ENCODE measurements at regions not wholly inside any gene's neighbourhood (a gene's known extent, or its start where the extent isn't known, plus 50 kb on each side); places are given as distances from the start of the nearest gene placed in this dataset.

- Histone ChIP-seq H3K4me1 (peaks cover 8% of the 10 kb centered on the region), H3K36me3 (replicated peaks in 1 of 2; ENCODE audit: insufficient read depth in 1 of 2, low read depth in 2 of 2) (no peaks in the 10 kb centered on the region), H3K27me3 (no peaks in the 10 kb centered on the region), H3K4me3 (no peak overlapping the region), H3K27ac (no peak overlapping the region), H3K9me3 (no peaks in the 10 kb centered on the region)
- intact Hi-C loops (cut with DNase I): no loop called here
- TF ChIP-seq POLR2A (IDR thresholded peaks at IDR 0.05) (no peak), CTCF (IDR thresholded peaks at IDR 0.05) (no peak)
- DNase-seq (peak in 1 of 4 donors; percentile 47), ATAC-seq (peak; percentile 52)
- 74 to 79% methylated on average over 6 to 7 of the region's 7 CpGs for WGBS, 2 donors
Observed at GRCh38 chrX:13250826-13251580, 68.8 kb downstream of the ATXN3L start.

- H3K27me3 ChIP-seq: no peaks in the 10 kb centered on the region
- no peak overlapping the region for H3K27ac ChIP-seq
- no peaks in the 10 kb centered on the region for H3K36me3 ChIP-seq (replicated peaks in 1 of 2; ENCODE audit: insufficient read depth in 1 of 2, low read depth in 2 of 2)
- intact Hi-C loops (cut with DNase I): no loop called here
- H3K4me3 ChIP-seq: no peak overlapping the region
- no peaks in the 10 kb centered on the region for H3K9me3 ChIP-seq
- 49 to 51% methylated on average over 9 of the region's 9 CpGs for WGBS, 2 donors
- TF ChIP-seq POLR2A (IDR thresholded peaks at IDR 0.05) (no peak), CTCF (IDR thresholded peaks at IDR 0.05) (no peak)
- H3K4me1 ChIP-seq: no peaks in the 10 kb centered on the region
- no peak for DNase-seq
- no peak for ATAC-seq
Observed at GRCh38 chrX:13248867-13249486, 70.9 kb downstream of the ATXN3L start.

GRCh38 chrX:13239272-13239671 lies 80.6 kb downstream of the ATXN3L start:
- Histone ChIP-seq H3K9me3 (no peaks in the 10 kb centered on the region), H3K27me3 (no peaks in the 10 kb centered on the region), H3K27ac (no peak overlapping the region)

GRCh38 chrX:13235930-13236329 lies 83.9 kb downstream of the ATXN3L start:
- intact Hi-C loops (cut with DNase I): no loop called here
- H3K27ac ChIP-seq: no peak overlapping the region
- TF ChIP-seq POLR2A (IDR thresholded peaks at IDR 0.05) (no peak), CTCF (IDR thresholded peaks at IDR 0.05) (no peak)
- H3K27me3 ChIP-seq: no peaks in the 10 kb centered on the region
- no peak overlapping the region for H3K4me3 ChIP-seq
- H3K36me3 ChIP-seq (replicated peaks in 1 of 2; ENCODE audit: insufficient read depth in 1 of 2, low read depth in 2 of 2): no peaks in the 10 kb centered on the region
- H3K4me1 ChIP-seq: no peaks in the 10 kb centered on the region
- WGBS, 2 donors: 27 to 59% methylated on average over 1 of the region's 1 CpG
- DNase-seq (no peak), ATAC-seq (no peak)
- H3K9me3 ChIP-seq: no peaks in the 10 kb centered on the region

More at GRCh38 chrX:13239272-13239671, 80.6 kb downstream of the ATXN3L start:
- Histone ChIP-seq H3K36me3 (replicated peaks in 1 of 2; ENCODE audit: insufficient read depth in 1 of 2, low read depth in 2 of 2) (no peaks in the 10 kb centered on the region), H3K4me1 (no peaks in the 10 kb centered on the region), H3K4me3 (no peak overlapping the region)
- ATAC-seq (no peak), DNase-seq (peak in 1 of 4 donors; percentile 11)
- WGBS, 2 donors: 66 to 88% methylated on average over 5 of the region's 5 CpGs
- TF ChIP-seq POLR2A (IDR thresholded peaks at IDR 0.05) (no peak), CTCF (IDR thresholded peaks at IDR 0.05) (no peak)
- intact Hi-C loops (cut with DNase I): no loop called here

GRCh38 chrX:13232484-13232883 lies 87.4 kb downstream of the ATXN3L start:
- no peak for TF ChIP-seq CTCF (IDR thresholded peaks at IDR 0.05)
- TF ChIP-seq POLR2A (IDR thresholded peaks at IDR 0.05): no peak
- Histone ChIP-seq H3K27me3 (no peaks in the 10 kb centered on the region), H3K27ac (no peak overlapping the region), H3K36me3 (replicated peaks in 1 of 2; ENCODE audit: insufficient read depth in 1 of 2, low read depth in 2 of 2) (no peaks in the 10 kb centered on the region), H3K4me3 (no peak overlapping the region), H3K4me1 (no peaks in the 10 kb centered on the region), H3K9me3 (no peaks in the 10 kb centered on the region)
- ATAC-seq: no peak
- DNase-seq: no peak
- intact Hi-C loops (cut with DNase I): no loop called here

All from body of pancreas (tissue), 4 donors.